IPS DF 6.9 (cell line): ENCODE measurements at regions not wholly inside any gene's neighbourhood (a gene's known extent, or its start where the extent isn't known, plus 50 kb on each side); places are given as distances from the start of the nearest gene placed in this dataset.

Experiments
- DNase-seq: peaks from one replicate; pipeline ENCODE4 v3.0.0-alpha.2; 2013; ENCODE audit warnings: low read depth, low spot score
- H3K27ac ChIP-seq: one replicate; pipeline ENCODE4 v1.5.1; 2013; ENCODE audit warnings: low read length, control low read depth
- H3K27me3 ChIP-seq: 2 replicates; pipeline ENCODE4 v1.6.1; 2013; ENCODE audit warnings: mild to moderate bottlenecking, low read length; ENCODE audit not compliant: control insufficient read depth, insufficient read depth
- H3K36me3 ChIP-seq: 2 replicates; pipeline ENCODE4 v1.6.1; 2013; ENCODE audit warnings: low read length; ENCODE audit not compliant: control insufficient read depth, insufficient read depth
- H3K4me1 ChIP-seq: 2 replicates; pipeline ENCODE4 v1.6.1; 2013; ENCODE audit warnings: low read length; ENCODE audit not compliant: control insufficient read depth, insufficient read depth
- H3K4me3 ChIP-seq: 2 replicates; pipeline ENCODE4 v1.5.1; 2013; ENCODE audit warnings: mild to moderate bottlenecking, low read length
- H3K9me3 ChIP-seq: 2 replicates; pipeline ENCODE4 v1.6.1; 2013; ENCODE audit warnings: low read length, inconsistent platforms; ENCODE audit not compliant: control insufficient read depth, insufficient read depth
- WGBS: extraction: QIAGEN DNeasy Blood & Tissue Kit; methylation state at CpG from one replicate; pipeline ENCODE4 v1.1.7; 2013; ENCODE audit warnings: mixed read lengths, missing lambda C conversion rate; ENCODE audit not compliant: insufficient read length, insufficient coverage; 5-methylcytosine and 5-hydroxymethylcytosine counted together

DNA sequence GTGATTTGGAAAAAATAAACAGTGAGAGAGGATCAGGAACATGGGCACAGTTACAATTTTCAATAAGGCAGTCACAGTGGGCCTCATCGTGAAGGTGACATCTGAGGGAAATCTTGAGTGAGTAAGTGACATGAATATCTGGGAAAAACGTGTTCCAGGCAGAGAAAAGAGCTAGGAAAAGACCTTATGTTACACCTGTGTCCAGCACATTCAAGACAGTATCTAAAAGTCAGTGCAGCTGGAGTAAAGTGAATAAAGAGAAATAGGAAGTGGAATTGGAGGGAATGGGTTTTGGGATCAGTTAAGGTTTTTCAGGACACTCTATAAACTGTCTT, 827.5 kb upstream of the FAT3 start:
- H3K27me3 ChIP-seq, result no peaks in the 10 kb centered on the region
- H3K36me3 ChIP-seq, result no peaks in the 10 kb centered on the region
- H3K4me1 ChIP-seq, result no peaks in the 10 kb centered on the region
- WGBS, result no CpG with 5 or more reads among the region's 2 CpGs
- no peak for DNase-seq
- no peaks in the 10 kb centered on the region for H3K9me3 ChIP-seq
- no peak overlapping the region for H3K4me3 ChIP-seq
- no peak overlapping the region for H3K27ac ChIP-seq

DNA sequence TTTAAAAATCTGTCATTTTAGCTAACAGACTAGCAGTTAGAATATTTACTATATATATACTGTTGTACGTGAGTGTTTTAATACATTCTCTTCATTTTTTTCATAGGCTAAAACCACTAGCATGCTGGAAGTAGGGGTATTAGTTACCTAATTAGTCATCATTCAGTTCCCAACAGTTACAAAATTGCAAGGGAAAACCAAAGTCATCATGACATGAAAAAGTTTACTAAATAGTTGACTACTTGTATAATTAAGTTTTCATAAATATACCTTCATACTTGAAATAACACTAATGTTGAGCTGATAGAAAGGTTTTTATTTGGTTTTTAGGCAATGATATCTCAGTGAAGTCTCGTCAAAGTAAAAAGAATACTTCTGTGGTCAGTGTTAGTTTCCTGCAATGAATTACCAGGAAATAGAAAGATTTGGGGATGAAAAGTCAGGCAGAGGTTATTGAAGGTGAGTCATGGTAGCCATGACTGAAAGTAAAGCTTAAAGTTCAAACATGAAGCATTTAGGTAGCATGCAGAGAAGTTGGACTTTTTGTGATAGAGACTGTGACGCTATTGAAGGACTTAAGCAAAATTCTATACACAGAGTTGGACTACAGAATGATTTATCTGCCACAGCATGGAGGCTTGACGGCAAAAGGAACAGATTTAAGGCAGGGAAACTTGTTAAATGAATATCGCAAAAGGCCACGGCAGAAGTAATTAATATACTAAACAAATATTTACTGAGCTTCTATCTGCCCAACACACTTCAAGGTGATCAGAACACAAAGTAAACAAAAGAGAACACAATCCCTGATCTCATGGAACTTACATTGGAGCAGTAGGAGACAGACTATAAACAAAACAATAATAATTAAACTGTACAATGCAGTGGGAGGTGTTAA, 828.1 kb upstream of the FAT3 start:
- no CpG with 5 or more reads among the region's 6 CpGs for WGBS

DNA sequence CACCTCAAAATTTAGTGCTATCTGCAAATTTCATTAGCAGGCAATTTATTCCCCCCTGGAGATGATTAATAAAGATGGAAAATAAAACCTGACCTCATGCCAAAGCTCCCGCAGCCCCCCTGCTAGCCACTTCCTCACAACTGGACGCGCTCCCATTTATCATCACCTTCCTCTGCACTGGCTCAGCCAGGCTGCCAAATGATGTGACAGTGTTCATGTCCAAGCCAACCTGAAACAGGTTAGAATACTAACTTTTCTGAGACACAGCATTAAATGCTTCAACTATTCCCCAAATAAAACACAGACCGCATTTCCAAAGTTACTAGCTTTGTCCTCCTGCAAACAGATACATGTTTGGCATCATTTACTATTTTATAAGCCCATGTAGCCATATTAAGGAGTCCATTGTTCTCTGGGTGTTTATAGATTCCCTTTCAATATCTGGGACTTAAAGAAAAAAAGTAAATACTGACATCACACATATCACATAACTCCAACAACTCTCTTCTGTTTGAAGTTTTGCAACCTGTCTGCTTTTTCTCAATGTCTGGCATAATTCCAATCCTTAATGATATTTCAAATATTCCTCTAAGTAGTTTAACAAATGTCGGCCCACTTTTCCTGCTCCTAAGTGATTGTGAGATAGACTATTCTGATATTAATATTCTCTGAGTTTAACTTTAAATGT, 829.7 kb upstream of the FAT3 start:
- Histone ChIP-seq H3K27me3 (no peaks in the 10 kb centered on the region), H3K4me3 (no peak overlapping the region), H3K27ac (no peak overlapping the region), H3K36me3 (no peaks in the 10 kb centered on the region), H3K9me3 (no peaks in the 10 kb centered on the region), H3K4me1 (no peaks in the 10 kb centered on the region)
- no CpG with 5 or more reads among the region's 5 CpGs for WGBS
- DNase-seq, result no peak

More for the DNA sequence above, 828.1 kb upstream of the FAT3 start:
- no peak overlapping the region for H3K4me3 ChIP-seq
- no peak overlapping the region for H3K27ac ChIP-seq
- no peaks in the 10 kb centered on the region for H3K36me3 ChIP-seq
- no peak for DNase-seq
- H3K27me3 ChIP-seq, result no peaks in the 10 kb centered on the region
- no peaks in the 10 kb centered on the region for H3K4me1 ChIP-seq
- no peaks in the 10 kb centered on the region for H3K9me3 ChIP-seq

DNA sequence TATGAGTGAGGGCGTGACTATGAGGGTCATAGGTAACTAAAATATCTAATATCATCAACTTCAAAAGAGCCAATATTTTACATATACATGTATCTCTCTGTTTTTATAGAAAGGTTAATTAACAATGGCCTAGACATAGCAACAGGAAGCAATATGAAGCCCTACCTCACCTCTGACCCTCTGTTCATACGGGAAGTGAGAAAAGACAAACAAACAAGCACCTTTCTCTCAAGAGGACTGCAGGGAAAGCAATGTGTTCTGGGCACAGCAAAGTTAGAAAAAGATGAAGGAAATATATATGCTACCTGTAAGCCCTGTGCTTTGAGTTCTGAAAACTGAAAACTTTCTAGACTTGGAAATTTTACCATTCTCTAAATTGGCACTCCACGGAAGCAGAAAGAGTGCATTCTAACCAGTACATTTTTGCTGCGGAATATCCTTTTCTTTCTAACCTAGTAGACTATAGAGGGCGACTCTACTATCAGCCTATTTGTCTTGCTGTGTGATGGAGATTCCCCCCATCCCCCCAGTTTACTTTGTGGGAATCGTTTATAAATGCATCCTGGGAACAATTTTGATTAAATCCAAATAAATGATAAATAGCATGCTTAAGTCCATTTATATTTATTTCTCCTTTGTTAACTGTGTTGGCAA, 830.4 kb upstream of the FAT3 start:
- Histone ChIP-seq H3K36me3 (no peaks in the 10 kb centered on the region), H3K4me3 (no peak overlapping the region), H3K27ac (no peak overlapping the region), H3K27me3 (no peaks in the 10 kb centered on the region), H3K4me1 (no peaks in the 10 kb centered on the region), H3K9me3 (no peaks in the 10 kb centered on the region)
- WGBS, result no CpG with 5 or more reads among the region's 6 CpGs
- no peak for DNase-seq

DNA sequence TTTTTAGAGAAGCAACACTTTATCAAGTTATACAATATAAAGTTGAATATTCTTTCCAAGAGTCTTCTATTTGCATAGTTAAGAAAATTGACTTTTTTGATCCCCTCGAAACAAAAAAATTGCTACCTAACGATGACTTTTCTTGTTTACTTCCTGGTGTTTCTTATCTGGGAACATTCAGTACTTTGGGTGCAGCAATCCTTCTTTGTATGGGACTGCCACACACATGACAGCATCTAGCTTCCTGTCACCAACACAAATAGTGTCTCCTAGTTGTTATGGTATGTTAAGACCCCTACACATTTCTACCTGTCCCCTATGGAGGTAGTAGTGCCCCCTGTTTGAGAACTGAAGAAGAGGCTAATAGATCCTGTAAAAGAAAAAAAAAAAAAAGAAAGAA, 841.7 kb upstream of the FAT3 start:
- no peak for DNase-seq
- no peaks in the 10 kb centered on the region for H3K4me1 ChIP-seq
- no peaks in the 10 kb centered on the region for H3K27me3 ChIP-seq
- H3K27ac ChIP-seq, result no peak overlapping the region
- H3K4me3 ChIP-seq, result no peak overlapping the region
- H3K9me3 ChIP-seq, result no peaks in the 10 kb centered on the region
- H3K36me3 ChIP-seq, result no peaks in the 10 kb centered on the region
- no CpG with 5 or more reads among the region's 2 CpGs for WGBS

DNA sequence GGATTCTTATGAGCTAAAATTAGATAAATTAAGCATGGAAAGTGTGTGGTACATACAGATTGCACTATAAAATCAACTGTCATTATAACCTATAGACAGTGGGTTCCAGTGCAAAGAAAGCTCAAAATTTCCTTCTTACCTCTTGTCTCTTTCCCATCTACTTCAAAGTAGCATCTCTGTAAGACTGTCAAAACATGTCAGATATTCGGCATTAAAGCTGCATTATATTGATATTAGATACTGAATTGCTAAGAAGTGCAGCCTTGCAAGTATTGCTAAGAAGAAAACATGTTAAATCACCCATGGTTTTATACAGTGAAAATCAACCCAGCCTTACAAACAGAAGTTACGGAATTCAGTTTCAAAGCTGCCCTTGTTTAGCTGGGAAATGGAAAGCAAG, 849.8 kb upstream of the FAT3 start:
- DNase-seq, result no peak
- no CpG with 5 or more reads among the region's 2 CpGs for WGBS
- Histone ChIP-seq H3K9me3 (no peaks in the 10 kb centered on the region), H3K36me3 (no peaks in the 10 kb centered on the region), H3K27ac (no peak overlapping the region), H3K27me3 (no peaks in the 10 kb centered on the region), H3K4me1 (no peaks in the 10 kb centered on the region), H3K4me3 (no peak overlapping the region)

DNA sequence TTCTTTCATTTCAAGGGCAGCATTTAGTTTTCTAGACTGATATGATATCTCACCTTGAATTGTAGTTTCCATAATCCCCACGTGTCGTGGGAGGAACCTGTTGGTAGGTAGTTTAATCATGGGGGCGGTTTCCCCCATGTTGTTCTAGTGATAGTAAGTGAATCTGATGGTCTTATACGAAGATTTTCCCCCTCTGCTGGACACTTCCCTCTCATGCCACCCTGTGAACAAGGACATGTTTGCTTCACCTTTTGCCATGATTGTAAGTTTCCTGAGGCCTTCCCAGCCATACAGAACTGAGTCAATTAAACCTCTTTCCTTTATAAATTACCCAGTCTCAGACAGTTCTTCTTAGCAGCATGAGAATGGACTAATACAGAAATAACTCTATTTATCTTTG, 851.1 kb upstream of the FAT3 start:
- H3K36me3 ChIP-seq, result no peaks in the 10 kb centered on the region
- peak; percentile 5 for DNase-seq
- no peak overlapping the region for H3K4me3 ChIP-seq
- WGBS, result no CpG with 5 or more reads among the region's 4 CpGs
- no peak overlapping the region for H3K27ac ChIP-seq
- no peaks in the 10 kb centered on the region for H3K4me1 ChIP-seq
- no peaks in the 10 kb centered on the region for H3K27me3 ChIP-seq
- no peaks in the 10 kb centered on the region for H3K9me3 ChIP-seq

DNA sequence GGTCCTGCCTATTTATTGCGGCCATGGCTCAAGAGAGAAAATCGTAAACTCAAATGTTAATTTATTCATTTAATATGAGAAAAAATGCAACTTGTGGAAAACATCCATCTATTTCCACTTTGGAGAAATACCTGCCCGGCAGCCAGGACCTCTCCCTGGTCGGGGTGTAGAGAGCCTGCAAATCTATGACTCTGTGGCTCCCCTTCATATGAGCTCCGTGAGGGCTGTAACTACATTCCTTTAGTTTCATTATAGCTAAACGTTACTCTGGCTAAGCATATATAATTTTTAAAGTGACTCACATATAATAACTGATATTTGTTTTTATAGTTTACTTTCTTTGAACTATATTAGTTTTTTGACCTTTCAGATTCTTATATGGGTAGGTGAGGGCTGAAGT, 857.8 kb upstream of the FAT3 start:
- no CpG with 5 or more reads among the region's 6 CpGs for WGBS
- no peaks in the 10 kb centered on the region for H3K36me3 ChIP-seq
- H3K9me3 ChIP-seq, result no peaks in the 10 kb centered on the region
- H3K27me3 ChIP-seq, result 0 out of 2 replicates have a peak, but pooled peaks cover 1% of the 10 kb centered on the region
- no peak overlapping the region for H3K27ac ChIP-seq
- DNase-seq, result no peak
- no peak overlapping the region for H3K4me3 ChIP-seq
- H3K4me1 ChIP-seq, result no peaks in the 10 kb centered on the region

DNA sequence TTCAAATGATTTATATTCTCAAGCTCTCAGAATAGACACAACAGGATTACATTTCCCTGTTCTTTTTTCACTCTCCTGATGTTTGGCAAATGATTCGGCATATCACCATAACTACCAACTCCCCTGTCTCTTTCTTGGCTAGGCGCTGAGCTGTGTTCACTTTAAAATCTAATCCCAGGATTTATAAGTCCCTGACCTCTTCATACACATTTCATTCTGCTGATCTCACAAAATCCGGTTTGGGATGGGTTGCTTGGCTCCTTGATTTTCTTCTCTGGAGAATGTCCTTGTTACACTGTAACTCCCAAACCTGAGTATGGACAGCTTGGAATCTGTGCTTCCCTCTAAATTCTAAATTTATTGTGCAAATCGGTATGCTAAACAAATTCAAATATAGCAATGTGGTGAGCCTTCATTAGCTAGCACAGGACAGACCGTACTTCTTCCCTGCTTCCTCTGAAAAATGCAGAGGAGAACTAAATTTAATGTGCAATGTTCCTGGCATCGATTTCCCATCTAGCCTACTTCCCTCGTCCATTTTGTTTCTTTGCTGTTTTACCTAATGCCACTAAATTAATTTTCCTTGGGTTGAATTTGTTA, 858.5 kb upstream of the FAT3 start:
- Histone ChIP-seq H3K4me3 (no peak overlapping the region), H3K36me3 (no peaks in the 10 kb centered on the region), H3K4me1 (no peaks in the 10 kb centered on the region), H3K27ac (no peak overlapping the region), H3K9me3 (no peaks in the 10 kb centered on the region), H3K27me3 (0 out of 2 replicates have a peak, but pooled peaks cover 1% of the 10 kb centered on the region)
- DNase-seq, result no peak
- WGBS, result no CpG with 5 or more reads among the region's 7 CpGs

DNA sequence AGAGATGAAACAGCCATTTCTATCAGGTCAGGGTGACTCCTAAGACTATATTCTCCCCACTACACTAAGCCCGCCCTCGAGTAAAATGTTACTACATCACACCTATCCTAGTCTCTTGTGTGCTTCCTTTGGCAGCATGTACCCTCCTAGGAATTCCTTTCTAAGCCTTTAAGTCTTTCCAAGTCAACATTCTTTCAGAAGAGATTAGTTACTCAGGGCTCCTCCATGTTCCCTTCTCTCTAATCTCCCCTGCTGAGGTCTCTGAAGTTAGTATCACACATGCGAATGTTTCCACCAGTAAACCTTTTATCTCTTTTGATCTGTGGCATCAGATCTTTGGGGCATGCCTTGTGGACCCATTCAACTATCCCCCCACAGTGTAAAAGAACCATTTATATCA, 873.7 kb upstream of the FAT3 start:
- no peak overlapping the region for H3K27ac ChIP-seq
- no CpG with 5 or more reads among the region's 3 CpGs for WGBS
- no peak overlapping the region for H3K4me3 ChIP-seq
- H3K36me3 ChIP-seq, result no peaks in the 10 kb centered on the region
- H3K4me1 ChIP-seq, result no peaks in the 10 kb centered on the region
- no peak for DNase-seq
- H3K9me3 ChIP-seq, result no peaks in the 10 kb centered on the region
- H3K27me3 ChIP-seq, result no peaks in the 10 kb centered on the region
